HG03060 (cell line): ENCODE measurements at regions not wholly inside any gene's neighbourhood (a gene's known extent, or its start where the extent isn't known, plus 50 kb on each side); places are given as distances from the start of the nearest gene placed in this dataset.

Experiments
- ATAC-seq: cut with Tn5 transposase; IDR thresholded peaks from one replicate; pipeline ENCODE4 v1.9.1; 2021; ENCODE audit warnings: low read depth, moderate number of reproducible peaks; ENCODE audit not compliant: unreplicated experiment

DNA sequence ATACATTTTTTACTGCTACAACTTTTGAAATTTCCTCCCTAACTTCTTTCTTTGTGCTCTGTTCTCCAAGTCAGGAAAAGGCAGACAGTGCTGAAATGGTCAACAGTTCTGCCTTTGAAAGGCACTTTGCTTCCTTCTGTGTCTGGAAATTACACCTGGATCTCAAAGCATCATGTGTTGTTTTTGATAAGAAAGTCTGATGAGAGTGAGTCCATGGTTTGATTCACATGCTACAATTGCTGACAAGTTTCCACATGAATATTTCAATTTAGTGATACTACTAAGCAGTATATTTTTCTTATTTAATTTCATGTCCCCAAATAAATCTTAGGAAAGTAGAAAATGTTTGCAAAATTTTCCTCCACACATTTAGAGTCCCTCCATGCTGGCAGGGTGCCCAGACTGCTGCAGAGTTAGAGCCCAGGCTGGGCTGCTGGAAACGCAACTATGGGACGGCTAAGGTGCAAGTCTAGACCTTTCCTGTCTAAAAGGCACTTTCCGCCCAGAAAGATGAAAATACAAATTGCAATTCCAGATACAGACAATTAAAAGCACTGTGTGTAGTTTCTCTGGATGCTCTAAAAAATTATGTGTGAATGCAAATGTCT, 96.6 kb upstream of the RUNX1 start:
- no peak for ATAC-seq

DNA sequence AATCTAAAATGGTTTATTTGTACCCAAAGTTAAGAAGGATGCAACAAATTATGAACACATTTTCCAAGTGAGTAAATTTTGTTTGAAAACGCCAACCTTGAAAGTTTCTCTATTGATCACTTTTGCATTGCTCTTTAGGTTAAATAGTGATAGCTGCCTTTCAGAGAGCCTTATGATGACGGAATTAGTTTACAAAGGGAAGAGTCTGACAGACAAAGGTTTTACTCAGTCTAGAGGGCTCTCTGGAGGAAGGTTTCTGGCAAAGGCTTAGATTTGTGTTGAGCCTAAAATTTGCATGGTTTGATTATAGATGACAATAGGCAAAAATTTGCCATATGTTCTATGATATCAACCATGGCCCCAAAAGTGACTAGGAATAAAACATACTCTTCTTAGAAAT, 95.9 kb upstream of the RUNX1 start:
- ATAC-seq = no peak

DNA sequence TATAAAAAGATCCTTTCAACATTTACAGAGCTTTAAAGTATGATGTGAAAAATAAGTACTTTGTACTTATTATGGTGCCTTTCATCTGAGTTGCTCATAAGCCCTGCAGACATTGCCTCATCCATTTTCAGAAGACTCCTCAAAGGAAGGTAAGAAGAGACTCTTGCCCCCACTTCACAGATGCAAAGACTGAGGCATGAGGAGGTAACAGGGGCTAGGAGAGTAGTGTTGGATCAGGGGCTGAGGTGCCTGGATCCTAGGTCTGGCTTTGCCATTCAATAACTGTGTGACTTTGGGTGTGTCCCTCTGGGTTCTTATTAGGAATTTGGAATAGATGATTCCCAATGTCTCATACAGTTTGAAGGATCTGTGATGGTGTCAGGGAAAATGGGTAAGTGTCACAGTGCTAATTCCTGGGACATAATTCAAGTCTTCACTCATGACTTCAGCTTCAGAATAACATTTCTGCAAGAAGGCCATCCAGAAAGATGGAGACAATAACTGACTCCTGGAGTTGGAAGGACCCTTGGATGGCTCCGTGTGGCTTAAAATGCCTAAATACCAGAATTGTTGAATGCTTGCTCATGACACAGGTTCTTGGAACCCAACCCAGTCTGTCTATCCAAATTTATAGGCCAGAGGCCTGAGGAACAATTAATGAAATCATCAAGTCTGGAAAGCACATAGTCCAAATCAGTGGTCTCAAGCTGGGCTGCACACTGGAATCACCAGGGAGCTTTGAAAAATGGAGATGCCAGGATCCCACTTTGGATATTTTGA, 93.1 kb upstream of the RUNX1 start:
- ATAC-seq = no peak

DNA sequence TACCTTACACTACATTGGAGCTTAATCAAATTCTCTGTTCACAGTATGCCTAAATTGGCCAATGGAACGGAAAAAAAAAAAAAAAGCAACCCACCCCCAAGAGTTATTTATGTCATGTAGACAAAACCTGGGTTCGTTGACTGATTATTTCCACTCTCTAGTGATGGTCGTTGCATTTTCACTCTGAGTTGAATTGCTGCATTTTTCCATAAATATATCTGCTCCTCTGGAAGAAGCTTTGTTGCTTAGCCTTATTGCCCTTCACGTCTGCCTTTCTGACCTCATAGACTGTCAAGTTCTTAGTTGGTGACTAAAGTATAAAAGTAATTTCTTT, 90.2 kb upstream of the RUNX1 start:
- ATAC-seq = no peak

DNA sequence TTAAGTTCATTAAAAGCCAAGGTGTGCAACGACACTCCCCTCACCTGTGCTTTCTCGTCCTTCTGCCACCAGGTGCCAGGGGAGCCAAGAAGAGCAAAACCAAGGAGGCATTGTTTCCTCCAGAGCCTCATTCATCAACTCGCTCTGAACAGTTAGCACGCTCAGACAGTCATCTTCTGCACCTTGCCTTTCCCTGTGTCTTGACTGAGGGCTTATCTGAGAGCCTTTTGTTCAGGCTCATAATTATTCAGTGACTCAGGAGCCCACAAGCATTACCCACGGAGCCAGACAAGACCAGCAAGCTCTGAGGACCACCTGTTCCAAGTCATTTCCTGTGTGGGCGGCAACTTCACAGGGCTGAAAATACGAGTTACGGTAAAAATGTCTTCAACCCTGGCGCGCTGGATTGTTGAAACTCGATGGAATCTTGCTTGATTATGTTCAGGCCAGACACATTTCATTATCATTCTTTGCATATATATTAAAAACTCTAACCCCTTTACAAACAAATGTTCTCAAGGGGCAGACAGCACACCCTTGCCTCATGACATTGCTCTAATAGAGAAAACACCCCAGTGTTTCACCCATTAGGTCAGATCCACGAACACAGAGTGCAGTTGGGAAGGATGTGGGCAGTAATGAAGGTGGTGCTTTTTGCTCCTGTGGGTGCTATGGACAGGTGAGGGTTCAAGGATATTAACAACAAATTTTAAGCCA, 89.7 kb upstream of the RUNX1 start:
- no peak for ATAC-seq

DNA sequence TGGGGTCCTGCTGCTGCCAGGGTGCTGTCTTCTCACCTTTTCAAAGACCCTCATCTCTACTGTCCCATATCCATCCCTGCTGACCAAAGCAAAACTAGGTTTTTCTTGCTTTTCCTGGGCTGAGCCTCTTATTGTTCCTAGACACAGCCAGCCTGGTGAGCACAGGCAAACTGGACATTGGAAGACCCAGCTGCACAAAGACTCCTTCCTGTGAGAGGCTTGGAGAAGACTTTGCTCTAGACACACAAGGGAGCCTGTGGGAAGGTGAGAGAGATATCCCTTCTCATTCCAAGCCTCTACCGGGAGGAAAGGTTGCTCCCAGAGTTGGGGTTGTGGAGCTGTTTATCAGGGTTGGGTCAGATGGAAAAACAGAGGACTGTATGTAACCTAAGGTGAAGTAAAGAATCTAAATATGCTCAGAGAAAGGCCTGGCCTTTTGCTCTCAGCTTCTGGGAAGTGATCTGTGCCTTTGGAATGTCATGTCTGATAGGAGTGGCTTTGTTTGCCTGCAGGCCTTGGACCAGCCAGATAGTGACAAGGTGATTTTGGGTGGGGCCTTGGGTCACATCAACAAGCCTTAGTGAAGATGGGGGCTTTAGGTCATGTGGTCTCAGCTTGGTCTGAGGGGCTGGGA, 87.6 kb upstream of the RUNX1 start:
- no peak for ATAC-seq

DNA sequence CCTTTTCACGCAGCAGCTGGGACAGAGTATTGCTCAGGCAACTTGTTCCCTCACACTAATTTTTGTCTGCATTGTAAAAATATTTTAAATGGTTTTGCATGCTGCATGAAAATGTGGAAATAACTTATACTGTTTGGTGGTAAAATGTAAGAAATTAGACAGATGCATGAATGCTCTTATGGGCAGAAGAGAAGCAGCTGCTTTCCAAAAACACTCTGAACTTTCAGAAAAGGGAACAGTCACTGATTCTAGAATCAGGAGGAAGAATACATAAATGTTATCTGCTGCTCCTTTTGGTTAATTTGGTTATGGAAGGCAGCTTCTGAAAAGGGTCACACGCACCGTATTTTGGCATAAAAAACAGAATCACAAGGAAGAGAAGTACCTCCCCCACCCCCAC, 87.0 kb upstream of the RUNX1 start:
- no peak for ATAC-seq

DNA sequence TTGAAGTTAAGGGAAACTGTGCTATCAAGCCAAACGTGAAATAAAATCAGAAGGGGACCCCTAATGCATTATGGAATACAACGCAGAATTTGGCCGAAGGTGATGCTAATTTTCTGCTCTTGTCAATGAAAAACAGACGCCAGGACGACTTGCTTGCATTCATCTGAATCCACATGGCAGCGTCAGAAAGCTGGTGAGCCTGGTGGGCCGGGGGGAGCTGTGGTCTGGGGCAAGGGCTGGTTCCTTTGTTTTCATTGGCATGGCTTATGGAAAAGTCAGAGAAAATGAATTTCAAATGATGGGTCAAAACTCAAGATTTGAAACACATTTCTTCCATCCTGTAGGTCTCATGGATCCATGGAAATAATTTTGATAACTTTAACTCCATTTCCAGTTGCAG, 86.4 kb upstream of the RUNX1 start:
- ATAC-seq = no peak

DNA sequence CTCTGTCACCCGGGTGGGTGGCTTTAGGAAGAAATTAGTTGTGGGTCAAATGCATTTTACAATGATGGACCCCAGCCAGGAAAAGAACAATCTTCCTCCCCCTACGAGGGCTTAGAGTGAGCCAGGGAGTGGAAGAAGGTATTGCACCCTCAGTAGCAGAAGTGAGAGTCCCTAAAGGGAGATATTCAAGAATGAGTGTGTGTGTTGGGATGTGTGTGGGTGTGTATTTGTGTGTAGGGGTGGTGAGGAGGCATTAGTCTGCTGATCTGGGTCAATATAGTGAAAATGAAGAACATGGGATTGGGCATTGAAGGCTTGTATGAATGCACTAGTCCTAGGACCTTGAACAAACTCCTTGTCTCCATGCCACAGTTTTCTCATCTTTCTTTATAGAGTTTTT, 85.2 kb upstream of the RUNX1 start:
- ATAC-seq = no peak

DNA sequence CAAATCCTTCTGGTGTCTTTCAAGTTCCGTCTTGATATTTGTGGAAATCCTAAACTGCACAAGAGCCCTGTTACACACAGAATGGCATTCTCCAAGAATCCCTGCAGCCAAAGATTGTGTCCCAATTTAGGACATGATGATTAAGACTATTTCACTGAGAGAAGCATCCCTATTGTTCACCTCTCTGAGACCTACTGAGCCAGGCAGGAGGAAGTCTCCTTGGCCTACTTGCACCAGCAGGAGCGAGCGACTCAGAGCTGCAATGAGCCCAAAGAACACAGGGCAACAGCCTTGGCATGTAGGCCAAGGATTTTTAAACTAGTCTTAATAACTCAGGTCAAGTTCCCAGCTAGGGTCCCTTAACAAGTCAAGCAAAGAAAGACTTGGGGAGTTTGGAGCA, 79.4 kb upstream of the RUNX1 start:
- no peak for ATAC-seq

DNA sequence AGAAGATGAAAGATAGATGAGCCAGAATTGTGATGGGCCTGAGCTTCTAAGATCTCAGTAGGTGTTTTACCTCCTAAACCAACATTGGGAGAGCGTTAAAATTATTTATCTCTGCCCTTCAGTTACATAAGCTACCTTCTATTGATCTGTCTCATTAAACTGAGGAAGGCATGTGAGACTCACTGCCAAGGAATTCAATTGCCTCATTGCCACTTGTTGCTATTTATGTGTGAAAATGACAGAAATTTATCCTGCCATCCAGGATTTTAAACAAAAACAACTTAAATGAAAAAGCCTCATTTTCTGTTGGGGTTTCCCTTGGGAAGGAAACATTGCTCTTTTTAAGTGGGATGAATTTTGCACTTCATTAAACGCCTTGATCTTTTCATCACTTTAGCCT, 78.7 kb upstream of the RUNX1 start:
- ATAC-seq = no peak

DNA sequence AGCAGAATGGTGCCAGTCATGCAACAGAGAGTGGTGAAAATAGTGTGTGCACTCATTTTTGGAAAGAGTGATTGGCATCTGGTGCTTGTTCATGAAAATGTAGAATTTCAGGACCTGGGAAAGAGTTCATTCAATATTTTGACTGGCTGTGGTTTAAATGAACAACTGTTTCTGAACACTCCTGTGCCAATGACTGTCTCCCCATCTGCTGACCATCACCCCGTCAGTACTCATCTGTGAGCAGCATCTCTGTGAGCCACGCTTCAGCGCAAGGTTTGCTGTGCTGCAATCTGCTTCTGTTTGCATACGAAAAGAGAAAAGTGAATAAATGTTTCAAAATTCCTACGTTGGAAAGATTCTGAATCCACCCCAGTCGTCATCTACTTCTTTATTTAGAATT, 77.9 kb upstream of the RUNX1 start:
- no peak for ATAC-seq

DNA sequence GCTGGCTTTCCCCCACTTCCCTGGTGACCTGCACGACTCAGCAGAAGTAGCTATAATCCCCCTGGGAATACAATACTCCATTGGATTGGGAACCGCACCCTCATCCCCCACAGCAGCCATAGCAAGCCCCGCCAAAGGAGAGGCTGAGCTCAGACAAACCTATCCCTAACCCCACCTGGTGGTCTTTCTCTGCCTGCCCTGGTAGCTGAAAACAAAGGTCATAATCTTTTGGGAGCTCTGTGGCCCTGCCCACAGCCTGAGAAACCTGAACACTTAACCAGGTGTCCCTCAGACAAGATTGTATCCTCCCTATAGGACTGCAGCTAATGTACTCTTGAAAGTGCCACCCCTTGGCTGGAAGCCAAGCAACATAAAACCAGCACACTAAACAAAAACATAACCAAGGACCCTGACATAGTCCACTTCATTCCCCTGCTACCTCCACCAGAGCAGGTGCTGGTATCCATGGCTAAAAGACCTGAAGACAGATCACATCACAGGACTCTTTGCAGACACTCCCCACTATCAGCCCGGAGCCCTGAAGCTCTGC, 71.6 kb upstream of the RUNX1 start:
- no peak for ATAC-seq

DNA sequence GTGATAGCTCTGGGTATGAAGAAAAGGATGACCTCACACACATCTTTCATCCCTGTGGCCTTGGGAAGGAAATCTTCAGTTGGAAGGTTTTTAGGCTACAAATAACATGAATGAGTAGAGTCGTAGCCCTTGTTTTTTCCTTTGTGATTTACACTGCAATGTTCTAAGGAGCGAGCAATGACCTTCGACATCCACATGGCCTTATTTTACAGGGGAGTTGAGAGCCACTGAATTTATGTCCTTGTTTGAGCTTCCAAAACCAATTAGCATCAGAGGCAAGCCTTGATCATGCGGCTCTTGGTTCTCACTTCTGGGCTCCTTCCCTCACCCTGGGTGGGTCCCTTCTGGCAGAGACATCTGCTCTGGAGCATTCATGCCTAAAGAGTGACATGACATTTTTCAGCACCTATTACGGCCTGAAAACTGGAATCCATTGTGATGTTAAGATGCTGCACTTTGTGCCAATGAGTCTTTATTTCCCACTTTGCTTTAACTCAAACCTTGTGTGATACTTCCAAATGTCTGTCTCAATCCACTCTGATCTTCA, 70.5 kb upstream of the RUNX1 start:
- no peak for ATAC-seq

DNA sequence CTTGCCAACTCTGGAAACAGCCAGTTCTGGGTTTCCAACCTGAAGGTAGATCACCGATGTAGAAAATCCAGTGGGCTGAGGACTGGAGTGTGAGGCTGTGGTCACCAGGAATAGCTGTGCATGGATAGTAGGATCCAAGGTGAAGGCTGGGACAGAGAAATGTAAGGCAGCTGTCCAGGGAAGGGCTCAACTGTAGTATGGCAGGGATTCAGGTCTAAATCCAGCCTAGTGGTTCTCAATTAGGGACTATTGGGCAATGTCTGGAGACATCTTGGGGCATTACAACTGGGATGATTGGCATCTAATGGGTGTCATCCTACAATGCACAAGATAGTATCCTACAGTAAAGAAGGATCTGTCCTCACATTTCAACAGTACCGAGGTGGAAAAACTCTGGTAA, 67.7 kb upstream of the RUNX1 start:
- no peak for ATAC-seq

DNA sequence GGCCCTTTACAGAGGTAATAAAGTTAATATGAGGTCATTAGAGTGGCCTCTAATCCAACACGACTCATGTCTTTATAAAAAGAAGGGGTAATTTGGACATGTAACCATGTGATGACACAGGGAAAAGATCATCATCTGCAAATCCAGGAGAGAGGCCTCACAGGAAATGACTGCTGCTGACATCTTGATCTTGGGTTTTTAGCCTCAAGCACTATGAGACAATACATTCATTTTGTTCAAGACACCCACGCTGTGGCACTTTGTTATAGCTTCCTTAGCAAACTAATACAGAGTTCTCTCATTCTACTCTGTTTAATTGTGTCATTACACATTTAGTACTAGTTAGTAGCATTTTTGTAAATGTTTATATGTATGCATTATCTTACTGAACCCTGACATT, 64.0 kb upstream of the RUNX1 start:
- no peak for ATAC-seq

DNA sequence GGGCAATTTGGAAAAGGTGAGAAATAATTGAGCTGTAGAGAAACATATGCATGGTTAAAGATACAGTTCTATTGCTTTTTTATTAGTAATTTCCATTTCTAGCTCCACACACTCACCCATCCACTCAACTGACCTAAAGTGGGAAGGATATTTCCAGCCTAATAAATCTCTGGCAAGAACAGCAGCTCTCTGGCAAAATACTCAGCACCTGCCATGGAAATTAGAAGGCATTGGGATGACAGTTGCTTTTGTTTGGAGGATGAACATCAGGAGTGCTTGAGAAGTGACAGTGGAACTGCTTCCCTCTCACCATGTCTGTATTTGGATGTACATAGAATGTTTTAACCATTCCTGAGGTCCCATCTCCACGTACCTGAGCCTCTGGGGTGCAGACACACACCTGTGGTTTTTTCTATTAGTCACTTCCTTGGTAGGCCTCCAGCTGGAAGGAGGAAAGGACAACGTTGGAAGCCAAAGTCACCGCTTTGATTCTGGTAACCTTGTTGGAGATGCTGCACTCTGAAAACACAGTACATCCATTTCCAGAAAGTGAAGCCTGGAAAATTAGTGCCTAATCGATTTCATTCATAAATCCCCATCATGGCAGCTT, 62.3 kb upstream of the RUNX1 start:
- no peak for ATAC-seq

DNA sequence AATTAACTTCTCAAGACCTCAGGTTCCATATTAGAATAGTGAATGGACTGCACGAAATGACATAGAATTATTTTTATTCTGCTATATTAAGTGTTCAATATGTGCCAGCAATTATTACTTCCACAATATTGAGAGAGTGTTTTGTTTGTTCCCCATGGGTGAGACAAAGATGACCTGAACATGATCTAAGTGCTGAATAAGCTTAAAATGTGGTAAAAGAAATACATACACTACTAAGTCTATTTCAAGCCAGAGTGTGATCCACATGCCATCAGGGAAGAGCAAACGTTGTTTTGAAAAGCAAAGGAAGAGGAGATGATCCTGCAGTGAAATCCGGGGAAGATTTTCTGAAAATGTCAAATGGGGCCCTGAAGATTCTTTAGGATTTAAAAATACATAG, 59.8 kb upstream of the RUNX1 start:
- ATAC-seq = no peak

DNA sequence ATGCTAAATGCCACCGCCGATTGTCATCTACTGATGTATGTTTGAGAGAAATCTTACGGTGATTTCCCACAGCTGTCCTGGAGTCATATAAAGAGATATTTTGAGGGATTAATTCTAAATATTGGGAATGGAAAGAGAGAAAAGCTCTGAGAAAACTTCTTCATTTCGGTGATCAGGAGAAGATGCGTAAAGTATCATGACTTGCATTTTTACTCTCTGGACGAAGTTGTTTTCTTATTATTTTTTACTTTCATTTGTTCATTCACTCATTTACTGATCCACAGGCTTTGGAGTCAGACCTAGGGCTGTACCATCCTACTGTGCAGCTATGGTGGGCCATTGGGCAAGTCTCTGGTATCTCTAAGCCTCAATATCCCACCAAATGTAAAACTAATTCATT, 58.4 kb upstream of the RUNX1 start:
- ATAC-seq = no peak

DNA sequence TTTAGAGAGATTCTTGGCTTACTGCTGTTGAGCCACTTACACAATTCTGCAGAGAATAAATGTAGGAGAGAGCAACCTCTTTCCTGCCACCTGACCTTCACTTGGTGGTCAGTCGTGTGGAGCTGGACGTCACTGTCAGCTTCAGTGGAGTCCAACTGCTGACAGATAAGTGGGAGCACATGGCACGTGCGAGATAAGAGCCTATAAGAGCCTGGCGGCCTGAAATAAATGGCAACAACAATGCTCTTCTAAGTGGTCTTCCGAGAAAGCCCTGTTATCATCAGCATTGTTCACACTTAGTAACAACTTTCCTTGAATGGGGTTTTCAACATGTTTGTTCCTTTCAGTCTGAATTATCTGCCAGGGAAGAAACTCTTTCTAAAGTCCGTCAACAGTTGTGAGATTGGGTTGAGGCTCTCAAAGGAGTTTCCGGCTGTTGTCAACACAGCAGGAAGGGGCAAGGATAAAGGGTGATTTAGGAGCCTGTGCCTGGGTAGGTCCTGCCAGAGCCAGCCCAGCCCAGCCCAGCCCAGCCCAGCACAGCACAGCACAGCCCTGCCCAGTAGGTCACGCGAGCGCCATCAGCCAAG, 57.2 kb upstream of the RUNX1 start:
- no peak for ATAC-seq
